NCI-H748 (cell line): ENCODE measurements at regions not wholly inside any gene's neighbourhood (a gene's known extent, or its start where the extent isn't known, plus 50 kb on each side); places are given as distances from the start of the nearest gene placed in this dataset.

Experiments used
- DNase-seq: peaks from one replicate; lab custom pipeline; 2025; ENCODE audit not compliant: unreplicated experiment; lab: John Stamatoyannopoulos, UW

DNA sequence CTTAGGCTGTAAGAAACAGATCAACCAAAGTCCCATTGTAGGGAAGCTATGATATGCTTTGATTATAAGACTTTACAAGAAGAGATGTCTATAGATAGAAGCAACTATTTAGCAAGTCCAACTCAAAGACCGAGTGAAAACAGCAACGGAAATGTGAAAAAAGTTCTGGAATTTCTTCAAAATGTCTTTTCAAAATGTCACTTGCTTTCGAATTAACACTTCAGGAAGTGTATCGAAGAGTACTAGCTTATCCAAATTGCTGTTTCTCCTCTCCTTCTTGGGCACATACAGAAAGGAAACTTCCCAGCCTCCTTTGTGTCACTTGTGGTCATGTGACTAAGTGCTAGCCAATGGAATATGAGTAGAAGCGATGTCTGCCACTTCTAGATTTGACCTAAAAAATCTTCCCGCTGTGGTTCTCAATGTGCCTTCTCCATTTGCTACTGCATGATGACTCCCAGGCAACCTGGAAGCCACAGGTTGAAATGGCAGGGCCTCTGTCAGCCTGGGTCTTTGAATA, 89.9 kb downstream of the TSEN15 start:
- no peak for DNase-seq

DNA sequence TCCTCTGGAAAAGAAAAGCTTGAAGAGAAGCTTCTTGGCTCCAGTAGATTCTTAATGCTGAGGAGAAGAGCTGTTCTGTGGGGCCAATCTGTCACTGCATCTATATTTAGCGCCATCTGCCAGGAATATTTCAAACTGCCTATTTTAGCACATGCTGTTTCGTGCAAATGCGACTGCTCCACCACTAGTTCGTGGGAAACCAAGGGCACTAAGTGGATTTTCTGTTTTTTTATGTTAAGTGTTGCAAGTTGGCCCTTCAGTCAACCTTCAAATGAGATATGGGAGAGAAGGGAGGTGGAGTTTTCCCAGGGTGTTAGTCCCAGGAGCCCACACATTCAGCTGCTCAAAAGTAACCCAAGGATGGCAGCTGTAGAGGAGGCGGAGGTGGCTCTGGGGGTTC, 91.9 kb downstream of the TSEN15 start:
- no peak for DNase-seq

DNA sequence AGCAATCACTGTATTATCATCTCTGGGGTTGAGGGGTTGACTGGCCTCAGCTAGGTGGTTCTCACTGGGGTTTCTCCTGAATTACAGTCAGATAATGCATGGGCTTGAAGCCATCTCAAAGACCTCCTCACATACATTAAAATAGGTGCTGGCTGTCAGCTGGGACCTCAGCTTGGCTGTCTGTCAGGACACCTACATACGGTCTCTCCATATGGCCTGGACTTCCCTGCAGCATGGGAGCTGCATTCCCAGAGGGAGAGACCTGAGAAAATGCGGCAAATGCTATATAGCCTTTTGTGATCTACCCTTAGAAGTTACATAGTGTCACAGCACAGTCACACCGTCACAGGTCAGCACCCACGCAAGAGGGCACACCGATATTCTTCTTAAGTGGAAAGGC, 93.6 kb downstream of the TSEN15 start:
- DNase-seq = no peak

DNA sequence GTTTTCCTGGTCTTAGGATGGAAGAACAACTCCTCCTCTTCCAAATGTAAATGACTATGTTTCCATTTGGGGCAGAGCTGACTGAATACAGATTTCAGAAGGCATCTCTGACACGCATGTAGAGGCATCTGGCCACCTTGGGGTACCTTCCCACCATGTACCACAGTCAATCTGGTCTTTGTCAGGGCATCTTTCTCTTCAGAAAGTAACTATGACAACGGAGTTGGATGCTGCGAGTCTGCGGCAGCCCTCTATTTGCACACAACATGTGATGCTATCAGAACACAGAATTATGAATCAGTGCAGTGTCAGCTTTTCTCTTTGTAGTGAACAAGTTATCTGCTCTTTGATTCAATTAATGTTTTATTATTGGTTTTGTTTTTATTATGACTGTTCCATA, 94.7 kb downstream of the TSEN15 start:
- DNase-seq = peak; percentile 35

DNA sequence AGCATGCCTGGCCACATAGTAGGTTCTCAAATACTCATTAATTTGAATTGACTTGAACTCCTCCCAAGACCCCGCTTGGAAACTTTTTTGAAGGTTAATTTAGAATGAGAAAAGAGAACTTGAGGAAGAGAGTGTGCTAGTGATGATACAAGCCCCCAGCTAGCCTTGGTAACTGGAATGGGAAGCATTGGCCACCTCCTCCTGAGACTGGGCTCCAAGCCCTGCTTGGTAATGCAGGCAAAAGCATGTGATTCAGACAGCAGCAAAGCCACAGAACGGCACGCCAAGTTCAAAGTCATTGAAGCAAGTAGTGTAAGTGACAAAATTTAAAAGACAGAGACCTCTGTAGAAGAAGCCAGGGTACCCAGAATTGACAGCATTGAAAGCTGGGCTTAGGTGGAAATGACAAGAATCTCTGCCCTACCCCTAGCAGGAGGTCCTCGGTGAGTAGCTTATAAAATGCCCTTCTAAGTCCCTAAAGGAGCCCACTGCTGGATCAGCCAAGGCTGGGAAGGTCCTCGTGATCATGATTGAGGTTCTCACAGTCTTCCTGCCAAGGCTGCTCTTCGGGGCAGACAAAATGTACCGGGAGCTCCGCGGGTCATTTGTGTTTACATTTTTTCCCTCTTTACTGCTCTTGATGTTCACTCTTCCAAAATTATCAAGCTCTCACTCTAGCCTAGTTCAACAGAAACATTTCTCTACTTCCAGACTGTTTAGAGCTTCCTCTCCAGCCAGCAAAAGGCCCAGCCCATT, 99.4 kb downstream of the TSEN15 start:
- DNase-seq = no peak

DNA sequence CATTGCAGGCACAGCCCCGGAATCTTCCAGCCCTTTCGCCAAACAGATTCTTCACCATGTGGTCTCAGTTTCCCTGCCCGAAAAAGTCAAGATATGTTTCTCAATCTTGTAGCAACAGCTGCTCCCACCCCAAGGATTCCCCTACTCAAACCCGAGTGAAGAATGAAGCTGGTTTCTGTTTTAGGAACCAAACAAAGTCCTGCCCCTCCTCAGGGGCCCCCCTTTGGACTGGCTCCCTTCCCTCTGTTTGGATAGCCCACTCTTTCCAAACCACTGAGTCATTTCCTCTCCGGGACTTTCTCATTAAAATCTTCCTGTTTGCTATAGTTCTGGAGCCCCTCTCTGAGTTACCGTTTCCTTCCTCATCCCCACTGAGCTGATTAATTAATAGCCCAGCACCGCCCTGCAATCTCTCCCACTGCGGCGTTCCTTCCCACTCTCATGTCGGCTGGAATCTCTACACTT, 100.9 kb downstream of the TSEN15 start:
- no peak for DNase-seq

DNA sequence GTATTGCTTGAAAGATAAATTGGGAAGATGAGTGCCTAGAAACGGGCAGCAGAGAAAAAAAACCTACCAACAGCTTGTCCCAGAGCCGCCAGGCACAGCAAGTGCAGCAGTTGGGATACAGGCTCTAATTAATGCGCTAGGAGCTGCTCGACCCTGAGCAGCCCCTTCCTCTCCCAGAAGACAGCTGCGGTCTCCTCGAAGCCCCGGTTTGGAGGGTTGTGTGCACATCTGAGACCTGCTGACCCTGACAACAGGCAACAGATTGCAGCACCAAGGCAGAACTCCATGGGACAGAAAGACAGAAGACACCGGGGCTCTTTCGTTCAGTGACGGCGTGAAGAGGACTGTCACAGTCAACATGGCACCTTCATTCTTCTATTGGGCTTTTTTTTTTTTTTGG, 101.4 kb downstream of the TSEN15 start:
- no peak for DNase-seq

DNA sequence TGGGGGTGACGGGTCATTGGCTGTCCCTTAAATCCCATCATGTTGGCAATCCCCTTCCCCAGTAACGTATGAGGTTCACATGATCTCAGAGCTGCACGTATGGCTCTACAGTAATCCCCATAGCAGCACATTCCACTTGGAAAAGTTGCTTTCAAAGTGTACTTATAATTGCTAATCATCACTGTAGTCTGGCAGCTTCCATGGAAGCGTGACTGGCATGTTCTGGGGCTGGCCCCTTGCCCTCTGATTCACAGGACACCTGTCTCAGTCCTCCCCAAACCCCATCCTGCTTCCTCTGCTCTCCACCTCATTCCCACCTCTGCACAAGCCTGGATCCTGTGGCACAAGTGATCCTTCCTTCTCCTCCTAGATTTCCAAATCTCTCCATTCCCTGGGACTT, 102.2 kb downstream of the TSEN15 start:
- DNase-seq = no peak

DNA sequence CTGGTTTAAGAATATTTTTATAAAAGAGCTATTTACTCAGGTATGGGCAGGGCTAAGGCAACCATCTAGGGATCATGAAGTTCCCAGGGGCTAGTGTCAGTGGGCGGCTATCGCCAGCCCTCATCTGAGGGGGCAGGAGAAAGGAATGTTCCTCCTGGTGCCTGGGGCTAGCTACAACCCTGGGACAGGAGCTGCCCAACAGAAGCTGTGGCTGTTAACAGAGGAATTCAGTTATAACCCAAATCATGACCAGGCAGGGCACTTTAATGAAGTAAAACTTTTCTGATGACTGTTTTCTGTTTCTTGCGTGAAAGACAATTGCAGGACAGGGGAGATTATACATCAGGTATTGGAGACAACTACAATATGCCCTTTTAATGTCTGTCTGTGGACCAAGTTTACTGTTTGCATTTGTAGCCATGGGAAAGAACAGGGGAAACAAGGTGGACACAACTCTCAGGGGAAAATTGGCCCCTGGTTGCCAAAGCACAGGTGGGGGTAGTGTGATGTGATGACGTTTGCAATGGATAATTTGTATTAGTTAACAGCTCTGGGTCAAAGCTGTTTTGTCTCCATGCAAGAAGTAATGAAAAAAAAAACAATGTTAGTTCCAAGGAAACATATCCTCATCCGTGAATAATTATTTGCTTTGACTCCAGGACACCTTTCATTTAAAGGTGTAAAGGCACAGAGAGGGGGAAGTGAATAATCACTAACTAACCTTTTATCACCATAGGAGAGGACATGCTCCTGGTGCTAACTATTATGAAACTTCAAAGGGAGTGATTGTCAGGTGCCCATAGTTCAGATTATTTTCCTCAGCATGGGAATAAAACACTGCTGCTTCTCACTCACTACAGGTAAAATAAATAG, 105.2 kb downstream of the TSEN15 start:
- DNase-seq = peak; percentile 87

DNA sequence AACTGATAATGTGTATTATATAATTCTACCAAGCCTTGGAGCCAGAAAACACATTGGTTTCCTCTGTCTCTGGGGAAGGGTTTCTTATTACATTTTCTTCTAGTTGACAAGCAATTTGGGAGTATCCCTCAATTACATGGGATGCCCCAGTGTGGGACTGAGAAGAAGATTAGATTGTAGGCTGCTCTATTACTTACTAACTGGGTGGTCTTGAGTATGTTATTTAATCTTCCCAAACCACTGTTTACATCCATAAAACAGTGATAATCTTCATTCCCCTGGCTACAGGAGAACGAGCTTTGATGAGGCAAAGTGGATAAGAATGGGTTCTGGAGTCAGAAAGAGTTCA, 105.8 kb downstream of the TSEN15 start:
- no peak for DNase-seq

DNA sequence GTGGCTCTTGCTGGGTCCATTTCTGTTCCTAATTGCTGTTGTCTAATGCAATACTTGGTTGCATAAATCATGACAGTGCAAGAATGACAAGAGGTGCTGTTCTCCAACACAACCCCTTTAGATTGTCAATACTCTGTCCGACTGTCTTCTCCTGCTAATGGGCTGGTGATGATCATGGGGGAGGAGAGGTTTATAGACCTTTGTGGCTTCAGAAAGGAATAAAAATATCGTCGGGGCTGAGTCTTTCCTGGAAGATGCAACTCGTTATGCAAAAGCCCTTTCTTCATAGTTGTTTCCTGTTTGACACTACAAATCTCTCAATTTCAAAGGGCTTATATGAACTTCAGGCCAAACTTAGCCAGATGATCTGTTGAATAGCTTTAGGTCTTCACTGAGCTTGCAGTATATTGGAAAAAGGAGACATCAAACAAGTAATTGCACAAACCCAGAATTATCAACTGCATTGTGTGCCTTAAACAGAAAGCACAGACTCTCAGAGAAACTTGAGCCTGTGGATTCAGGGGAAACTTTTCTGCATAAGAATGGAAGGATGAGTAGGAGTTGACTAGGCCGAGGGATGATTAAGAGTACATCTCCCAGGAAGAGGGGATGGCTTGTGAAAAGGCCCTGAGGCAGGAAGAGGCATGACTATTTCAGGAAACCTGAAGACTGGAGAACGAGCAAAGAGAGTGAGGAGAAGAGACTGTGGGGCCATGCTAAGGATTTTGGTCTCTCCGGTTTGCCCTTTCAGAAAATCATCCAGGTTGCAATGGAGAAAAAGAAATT, 107.6 kb downstream of the TSEN15 start:
- DNase-seq = no peak

DNA sequence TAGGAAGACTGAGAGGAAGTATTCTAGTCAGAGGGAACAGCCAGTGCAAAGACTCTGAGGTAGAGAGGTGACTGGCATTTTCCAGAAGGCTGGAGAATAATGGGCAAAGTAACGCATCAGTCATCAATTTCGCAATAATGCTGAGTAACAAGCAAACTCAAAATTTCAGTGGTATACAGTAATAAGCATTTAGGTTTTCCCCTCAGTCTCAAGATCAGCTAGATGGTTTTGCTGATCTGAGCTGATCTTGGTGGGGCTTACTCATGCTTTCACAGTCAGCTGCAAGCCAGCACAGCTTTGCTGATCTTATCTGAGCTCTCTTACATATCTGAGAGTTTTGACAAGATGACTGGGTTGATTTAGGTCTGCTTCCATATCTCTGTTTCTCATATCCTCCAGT, 108.7 kb downstream of the TSEN15 start:
- DNase-seq = no peak

DNA sequence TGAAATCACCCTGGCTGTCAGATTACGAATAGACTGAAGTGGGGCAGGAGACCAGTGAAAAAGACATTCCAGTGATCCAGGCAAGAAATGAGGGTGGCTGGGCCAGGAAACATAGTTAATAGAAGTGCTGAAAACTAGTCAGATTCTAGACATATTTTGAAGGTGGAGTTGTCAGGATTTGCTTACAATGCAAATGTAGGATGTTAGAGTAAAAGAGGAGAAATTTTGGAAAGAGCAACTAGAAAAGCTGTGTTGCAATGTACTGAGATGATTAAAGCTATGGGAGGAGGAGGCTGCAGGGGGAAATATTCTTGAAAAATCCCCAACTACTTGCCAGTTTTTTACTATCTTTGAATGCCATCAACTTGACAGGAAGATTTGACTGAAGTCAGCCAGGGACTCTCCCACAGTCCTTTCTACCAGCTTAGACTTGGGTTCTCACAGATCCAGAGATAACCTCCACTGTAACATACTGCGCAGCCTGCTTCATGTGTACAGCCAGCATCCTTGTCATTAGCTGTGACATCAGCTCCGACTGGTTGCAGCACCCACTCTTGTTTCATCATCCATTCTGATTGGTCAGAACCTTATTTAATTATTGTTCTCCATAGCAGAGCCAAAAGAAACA, 109.7 kb downstream of the TSEN15 start:
- no peak for DNase-seq

DNA sequence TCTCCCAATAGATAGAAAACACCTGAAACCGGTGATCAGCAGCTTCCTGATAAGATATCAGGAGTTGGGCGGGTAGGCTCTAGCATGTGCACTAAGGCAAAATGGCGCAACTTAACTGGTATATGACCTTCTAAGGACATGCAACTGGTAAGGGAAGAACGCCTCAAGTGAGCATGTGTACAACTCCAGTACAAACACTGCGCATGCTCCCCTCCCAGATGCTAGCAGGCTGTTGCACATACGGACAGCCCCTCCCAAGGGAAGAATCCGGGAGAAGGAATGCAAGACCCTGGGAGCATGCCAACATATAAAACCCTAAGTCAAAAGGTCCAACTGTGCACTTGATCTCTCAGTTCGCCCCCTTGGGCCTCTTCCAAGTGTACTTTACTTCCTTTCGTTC, 110.8 kb downstream of the TSEN15 start:
- no peak for DNase-seq

DNA sequence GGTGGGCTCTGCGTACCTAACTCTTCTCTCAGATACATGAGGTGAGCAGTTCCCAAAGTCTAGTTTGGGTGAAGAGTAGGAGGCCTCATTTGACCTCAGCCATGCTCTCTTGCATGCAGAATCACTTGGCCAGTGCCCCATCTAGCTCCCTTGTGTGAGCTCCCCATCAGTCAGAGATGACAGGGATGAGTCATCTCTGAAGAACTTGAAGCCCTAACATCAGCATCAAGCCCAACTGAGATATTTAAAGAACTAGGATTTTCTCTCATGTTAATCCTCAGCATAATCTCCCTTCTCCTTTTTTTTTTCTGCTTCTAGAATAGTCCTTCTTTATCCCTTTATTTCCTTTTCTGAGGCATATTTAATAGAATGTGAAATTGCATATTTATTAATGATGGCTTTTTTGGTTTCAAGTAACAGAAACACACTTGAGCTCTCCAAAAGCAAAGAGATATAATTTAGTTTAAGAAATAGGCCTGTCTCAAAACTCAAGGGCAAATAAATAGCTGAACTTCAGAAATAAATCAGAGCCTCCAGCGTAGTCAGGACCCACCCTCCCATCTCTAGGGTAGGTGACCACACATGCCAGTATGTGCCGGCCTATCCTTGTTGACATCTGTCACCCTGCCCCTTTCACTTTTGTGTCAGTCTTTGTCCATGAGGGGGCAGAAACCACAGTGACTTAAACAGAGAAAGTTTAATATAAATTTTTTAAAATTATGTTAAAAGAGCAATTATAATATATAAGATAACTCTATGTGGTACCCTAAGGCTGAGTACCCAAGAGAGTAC, 112.3 kb downstream of the TSEN15 start:
- DNase-seq = no peak

DNA sequence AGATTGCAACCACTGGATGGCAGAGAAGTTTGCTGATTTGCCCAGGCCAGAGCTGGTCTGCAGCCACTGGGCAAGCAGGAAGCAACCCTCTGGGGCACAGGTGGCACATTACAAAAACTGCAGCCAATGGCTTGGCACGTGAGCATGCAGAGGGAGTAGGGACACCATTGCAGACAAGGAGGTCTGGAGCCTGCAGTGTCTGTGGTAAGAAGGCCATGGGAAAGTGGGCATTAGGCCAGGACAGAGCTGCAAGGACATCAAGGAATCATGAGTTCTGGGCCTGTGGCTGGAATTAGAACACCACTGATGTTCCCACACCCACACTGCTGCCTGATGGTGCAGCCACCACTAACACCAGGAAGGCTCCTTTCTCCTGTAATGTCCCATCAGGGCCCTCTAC, 113.0 kb downstream of the TSEN15 start:
- DNase-seq = no peak

DNA sequence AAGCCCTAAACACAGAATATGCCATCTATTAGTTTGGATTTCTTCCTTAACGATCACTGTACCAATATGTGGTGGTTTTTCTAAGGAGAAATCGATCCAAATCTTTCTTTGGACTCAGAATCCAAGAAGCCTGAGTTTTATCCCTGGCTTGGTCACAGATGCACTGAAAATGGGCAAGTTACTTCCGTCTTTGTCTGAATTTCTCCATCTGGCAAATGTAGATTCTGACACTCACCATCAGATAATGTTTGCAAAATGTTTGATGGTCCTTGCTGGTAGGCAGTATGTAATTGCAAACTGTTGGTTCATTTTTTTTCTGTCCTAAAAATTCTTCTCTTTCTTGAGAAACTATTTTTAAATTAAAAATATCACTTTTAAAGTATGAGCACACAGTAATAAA, 115.0 kb downstream of the TSEN15 start:
- no peak for DNase-seq

DNA sequence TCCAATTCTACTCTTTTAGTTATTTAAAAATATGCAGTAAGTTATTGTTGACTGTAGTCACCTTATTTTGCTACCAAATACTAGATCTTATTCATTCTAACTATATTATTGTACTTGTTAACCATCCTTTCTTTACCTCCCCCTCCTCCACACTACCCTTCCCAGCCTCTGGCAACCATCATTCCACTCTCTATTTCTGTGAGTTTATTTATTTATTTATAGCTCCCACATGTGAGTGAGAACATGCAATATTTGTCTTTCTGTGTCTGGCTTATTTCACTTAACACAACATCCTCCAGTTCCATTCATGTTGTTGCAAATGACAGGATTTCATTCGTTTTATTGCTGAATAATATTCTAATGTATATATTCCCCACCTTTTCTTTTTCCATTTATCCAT, 115.8 kb downstream of the TSEN15 start:
- no peak for DNase-seq

DNA sequence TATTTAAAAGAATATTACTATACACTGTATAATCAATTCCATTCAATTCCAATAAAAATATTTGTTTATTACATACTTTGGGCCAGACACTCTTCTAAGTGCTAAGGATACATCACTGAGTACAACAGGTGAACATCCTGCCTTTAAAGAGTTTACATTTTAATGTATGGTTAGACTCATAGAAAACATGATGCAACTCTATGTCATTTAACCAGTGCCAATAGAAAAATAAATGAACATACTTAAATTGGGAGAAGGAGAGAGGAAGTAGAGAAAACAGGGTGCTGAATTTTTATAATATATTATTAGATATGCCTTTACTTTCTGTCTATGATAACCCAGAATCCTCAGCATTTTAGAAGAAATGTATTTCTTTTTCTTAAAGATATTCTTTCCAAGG, 119.2 kb downstream of the TSEN15 start:
- DNase-seq = no peak

DNA sequence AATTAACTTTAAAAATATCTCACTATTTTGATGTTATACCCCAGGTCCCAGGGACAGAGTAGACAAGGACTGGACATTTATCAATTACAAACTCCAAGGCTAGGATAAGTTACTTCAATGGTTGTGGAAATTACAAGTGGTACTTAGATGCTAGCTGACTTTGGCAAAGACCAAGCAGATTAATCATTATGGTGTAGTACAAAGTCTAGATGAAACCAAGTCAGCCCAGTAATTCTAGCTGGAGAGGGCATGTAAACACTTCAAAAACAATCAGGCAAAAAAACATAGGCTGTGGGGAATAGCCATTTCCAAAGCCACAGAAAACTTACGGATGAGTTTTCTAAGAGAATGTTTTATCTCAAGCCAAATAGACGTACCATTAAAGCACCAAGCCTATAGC, 124.5 kb downstream of the TSEN15 start:
- no peak for DNase-seq
